Hepatocyte (in vitro differentiated cells): ENCODE measurements at regions not wholly inside any gene's neighbourhood (a gene's known extent, or its start where the extent isn't known, plus 50 kb on each side); places are given as distances from the start of the nearest gene placed in this dataset.

Experiments
- EZH2 ChIP-seq: fragments of 200-600 bp; sonication (generic); IDR thresholded peaks from 2 replicates; pipeline ENCODE4 v1.6.1; 2016; ENCODE audit warnings: antibody characterized with exemption, mild to moderate bottlenecking, borderline replicate concordance
- EZH2phosphoT487 ChIP-seq: fragments of 200-600 bp; sonication (generic); IDR thresholded peaks from one replicate; pipeline ENCODE4 v1.6.1; 2018; ENCODE audit warnings: antibody characterized with exemption, mild to moderate bottlenecking, low read depth, moderate library complexity; ENCODE audit not compliant: unreplicated experiment, severe bottlenecking
- TF ChIP-seq, protein P1 (sequence below): fragments of 200-600 bp; sonication (generic); IDR thresholded peaks from 2 replicates; pipeline ENCODE4 v1.5.1; 2016; ENCODE audit warnings: antibody characterized with exemption, mild to moderate bottlenecking; ENCODE audit not compliant: poor library complexity

DNA sequence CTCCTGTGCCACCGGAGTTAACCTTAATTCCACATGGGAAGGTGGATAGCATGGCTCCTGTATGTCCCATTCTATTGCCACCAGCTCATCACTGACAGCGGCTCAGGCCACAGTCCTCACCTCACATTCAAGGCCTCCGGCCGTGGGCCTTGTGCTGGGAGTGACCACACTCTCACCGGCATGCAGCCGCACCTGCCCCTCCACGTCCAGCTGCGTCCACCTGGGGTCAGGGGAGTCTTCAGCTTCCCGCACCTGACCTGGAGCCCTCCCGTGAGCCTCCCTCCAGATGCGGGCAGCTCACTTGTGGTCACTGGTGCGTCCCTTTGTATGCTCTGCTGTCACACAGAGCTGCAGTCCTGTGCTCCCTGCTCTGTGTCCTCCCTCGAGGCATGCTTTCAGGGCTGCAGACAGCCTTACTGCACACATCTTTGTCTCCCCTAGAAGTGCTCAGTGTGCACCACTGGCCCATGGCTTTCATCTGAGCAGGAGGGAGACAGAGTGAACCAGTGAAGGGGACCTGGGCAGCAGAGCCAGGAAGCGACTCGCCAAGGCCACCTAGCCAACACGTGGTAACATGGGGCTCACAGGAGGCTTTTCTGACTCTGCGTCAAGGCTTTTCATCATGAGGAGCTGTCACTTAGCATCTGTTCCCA lies 210.1 kb downstream of the ERCC6L2 start:
- TF ChIP-seq, protein P1, sequence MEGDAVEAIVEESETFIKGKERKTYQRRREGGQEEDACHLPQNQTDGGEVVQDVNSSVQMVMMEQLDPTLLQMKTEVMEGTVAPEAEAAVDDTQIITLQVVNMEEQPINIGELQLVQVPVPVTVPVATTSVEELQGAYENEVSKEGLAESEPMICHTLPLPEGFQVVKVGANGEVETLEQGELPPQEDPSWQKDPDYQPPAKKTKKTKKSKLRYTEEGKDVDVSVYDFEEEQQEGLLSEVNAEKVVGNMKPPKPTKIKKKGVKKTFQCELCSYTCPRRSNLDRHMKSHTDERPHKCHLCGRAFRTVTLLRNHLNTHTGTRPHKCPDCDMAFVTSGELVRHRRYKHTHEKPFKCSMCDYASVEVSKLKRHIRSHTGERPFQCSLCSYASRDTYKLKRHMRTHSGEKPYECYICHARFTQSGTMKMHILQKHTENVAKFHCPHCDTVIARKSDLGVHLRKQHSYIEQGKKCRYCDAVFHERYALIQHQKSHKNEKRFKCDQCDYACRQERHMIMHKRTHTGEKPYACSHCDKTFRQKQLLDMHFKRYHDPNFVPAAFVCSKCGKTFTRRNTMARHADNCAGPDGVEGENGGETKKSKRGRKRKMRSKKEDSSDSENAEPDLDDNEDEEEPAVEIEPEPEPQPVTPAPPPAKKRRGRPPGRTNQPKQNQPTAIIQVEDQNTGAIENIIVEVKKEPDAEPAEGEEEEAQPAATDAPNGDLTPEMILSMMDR, result no peak
- no peak for TF ChIP-seq EZH2
- TF ChIP-seq EZH2phosphoT487, result no peak
